Activated T-helper 17 cell treated with anti-CD3 and anti-CD28 coated beads, Interleukin-2, amount 50 U/mL, for 72 hours (primary cell): ENCODE measurements at regions not wholly inside any gene's neighbourhood (a gene's known extent, or its start where the extent isn't known, plus 50 kb on each side); places are given as distances from the start of the nearest gene placed in this dataset.

ENCODE experiments used
- ATAC-seq: fragments of 150-1000 bp; cut with Tn5 transposase; replicated peaks from 2 replicates; pipeline ENCODE4 v1.10.0; 2021; ENCODE audit warnings: mild to moderate bottlenecking, moderate library complexity
- H3K27ac Mint-ChIP-seq: one replicate; pipeline ENCODE4 v1.8.0; 2022; ENCODE audit warnings: mixed read lengths
- H3K27me3 Mint-ChIP-seq: one replicate; pipeline ENCODE4 v1.8.0; 2022; ENCODE audit warnings: mixed read lengths
- H3K36me3 Mint-ChIP-seq: one replicate; pipeline ENCODE4 v1.8.0; 2022; ENCODE audit warnings: low read depth, mild to moderate bottlenecking, mixed read lengths
- H3K4me1 Mint-ChIP-seq: one replicate; pipeline ENCODE4 v1.8.0; 2022; ENCODE audit warnings: mixed read lengths
- H3K4me3 Mint-ChIP-seq: one replicate; pipeline ENCODE4 v1.8.0; 2022; ENCODE audit warnings: mild to moderate bottlenecking, mixed read lengths
- H3K9me3 Mint-ChIP-seq: one replicate; pipeline ENCODE4 v1.8.0; 2022; ENCODE audit warnings: mixed read lengths

GRCh38 chr4:152269448-152270191 lies 266.3 kb downstream of the FBXW7 start:
- Mint-ChIP-seq H3K4me3 (no peak overlapping the region), H3K9me3 (no peaks in the 10 kb centered on the region), H3K27me3 (no peaks in the 10 kb centered on the region), H3K27ac (no peak overlapping the region), H3K4me1 (peaks cover 5% of the 10 kb centered on the region), H3K36me3 (no peaks in the 10 kb centered on the region)
- no peak for ATAC-seq

- H3K9me3 Mint-ChIP-seq: no peaks in the 10 kb centered on the region
Measured at GRCh38 chr4:152267811-152268210, 268.1 kb downstream of the FBXW7 start.

DNA sequence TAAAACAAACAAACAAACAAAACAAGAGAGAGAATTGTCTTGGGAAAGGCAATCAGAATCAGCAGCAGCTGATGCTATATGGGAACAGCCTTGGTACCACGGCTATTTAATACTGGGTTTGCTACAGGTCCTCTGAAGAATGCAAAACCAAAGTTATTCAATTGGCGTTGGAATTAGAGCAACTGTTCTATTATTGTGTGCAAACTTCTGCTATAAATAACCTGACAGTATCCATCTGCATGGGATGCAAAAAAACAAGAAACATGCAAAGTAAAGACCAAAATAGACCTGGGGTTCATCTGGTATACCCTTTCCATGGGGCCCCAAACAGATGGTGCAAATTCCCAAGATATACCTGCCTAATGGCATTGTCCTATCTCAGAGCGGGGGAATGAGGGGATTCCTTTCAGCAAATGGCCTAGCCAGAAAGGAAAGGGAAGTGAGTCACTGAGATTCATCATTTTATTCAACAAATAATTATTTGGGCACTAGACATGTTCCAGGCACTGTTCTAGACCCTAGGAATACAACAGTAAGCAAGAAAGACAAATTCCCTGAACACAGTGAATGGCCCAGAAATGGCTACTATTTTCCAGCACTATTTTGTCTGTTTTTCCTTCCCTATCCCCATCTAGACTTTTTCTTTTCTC lies 268.9 kb downstream of the FBXW7 start:
- Mint-ChIP-seq H3K27me3 (no peaks in the 10 kb centered on the region), H3K4me3 (no peak overlapping the region), H3K9me3 (no peaks in the 10 kb centered on the region), H3K36me3 (no peaks in the 10 kb centered on the region), H3K4me1 (peaks cover 5% of the 10 kb centered on the region), H3K27ac (no peak overlapping the region)
- ATAC-seq: no peak

More at GRCh38 chr4:152267811-152268210, 268.1 kb downstream of the FBXW7 start:
- Mint-ChIP-seq H3K27ac (no peak overlapping the region), H3K4me1 (peaks cover 5% of the 10 kb centered on the region), H3K36me3 (no peaks in the 10 kb centered on the region), H3K4me3 (no peak overlapping the region), H3K27me3 (no peaks in the 10 kb centered on the region)
- ATAC-seq: no peak

DNA sequence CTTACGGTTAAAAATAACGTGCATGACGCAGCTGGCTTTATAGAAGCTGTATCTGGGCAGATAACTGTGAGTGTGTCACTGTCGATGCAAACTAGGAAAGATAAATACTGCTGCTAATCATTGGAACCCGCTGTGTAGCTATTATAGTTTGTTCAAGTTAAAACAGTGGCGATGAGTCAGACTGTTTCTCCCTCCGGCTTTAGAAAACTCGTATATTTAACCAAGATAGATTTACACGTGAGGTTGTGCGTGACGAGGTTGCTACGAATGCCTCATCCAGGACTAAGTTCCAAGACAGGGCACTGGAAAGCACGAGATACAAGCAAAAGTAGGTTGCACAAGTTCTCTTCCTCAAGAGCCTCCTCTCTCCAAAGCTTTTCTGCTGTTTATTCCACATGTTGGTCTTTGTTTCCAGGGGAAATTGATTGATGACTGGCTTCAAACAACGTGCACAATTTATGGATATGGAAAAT lies 270.7 kb downstream of the FBXW7 start:
- Mint-ChIP-seq H3K4me3 (no peak overlapping the region), H3K4me1 (no peaks in the 10 kb centered on the region), H3K27ac (no peak overlapping the region), H3K27me3 (no peaks in the 10 kb centered on the region), H3K9me3 (no peaks in the 10 kb centered on the region), H3K36me3 (no peaks in the 10 kb centered on the region)
- ATAC-seq: no peak

DNA sequence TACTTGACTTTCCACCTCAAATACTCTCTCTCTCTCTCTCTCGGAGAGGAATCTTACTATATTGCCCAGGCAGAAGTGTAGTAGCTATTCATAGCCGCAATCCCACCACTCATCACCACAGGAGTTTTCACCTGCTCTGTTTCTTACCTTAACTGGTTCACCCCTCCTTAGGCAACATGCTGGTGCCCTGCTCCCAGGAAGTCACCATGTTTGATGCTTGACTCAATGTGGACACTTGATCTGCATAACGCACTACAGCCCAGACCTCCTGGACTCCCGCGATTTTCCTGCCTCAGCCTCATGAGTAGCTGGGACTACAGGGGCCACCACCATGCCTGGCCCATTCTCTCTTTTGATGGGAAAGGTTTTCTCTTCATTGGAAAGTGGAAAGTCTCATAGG lies 271.8 kb downstream of the FBXW7 start:
- Mint-ChIP-seq H3K27ac (no peak overlapping the region), H3K36me3 (no peaks in the 10 kb centered on the region), H3K27me3 (no peaks in the 10 kb centered on the region), H3K4me3 (no peak overlapping the region), H3K4me1 (peaks cover 5% of the 10 kb centered on the region), H3K9me3 (no peaks in the 10 kb centered on the region)
- ATAC-seq: no peak

- no peaks in the 10 kb centered on the region for H3K36me3 Mint-ChIP-seq
- H3K4me3 Mint-ChIP-seq: no peak overlapping the region
- no peak for ATAC-seq
- H3K4me1 Mint-ChIP-seq: peaks cover 5% of the 10 kb centered on the region
- H3K27me3 Mint-ChIP-seq: no peaks in the 10 kb centered on the region
- H3K27ac Mint-ChIP-seq: no peak overlapping the region
- no peaks in the 10 kb centered on the region for H3K9me3 Mint-ChIP-seq
Measured at GRCh38 chr4:152259866-152260265, 276.0 kb downstream of the FBXW7 start.

DNA sequence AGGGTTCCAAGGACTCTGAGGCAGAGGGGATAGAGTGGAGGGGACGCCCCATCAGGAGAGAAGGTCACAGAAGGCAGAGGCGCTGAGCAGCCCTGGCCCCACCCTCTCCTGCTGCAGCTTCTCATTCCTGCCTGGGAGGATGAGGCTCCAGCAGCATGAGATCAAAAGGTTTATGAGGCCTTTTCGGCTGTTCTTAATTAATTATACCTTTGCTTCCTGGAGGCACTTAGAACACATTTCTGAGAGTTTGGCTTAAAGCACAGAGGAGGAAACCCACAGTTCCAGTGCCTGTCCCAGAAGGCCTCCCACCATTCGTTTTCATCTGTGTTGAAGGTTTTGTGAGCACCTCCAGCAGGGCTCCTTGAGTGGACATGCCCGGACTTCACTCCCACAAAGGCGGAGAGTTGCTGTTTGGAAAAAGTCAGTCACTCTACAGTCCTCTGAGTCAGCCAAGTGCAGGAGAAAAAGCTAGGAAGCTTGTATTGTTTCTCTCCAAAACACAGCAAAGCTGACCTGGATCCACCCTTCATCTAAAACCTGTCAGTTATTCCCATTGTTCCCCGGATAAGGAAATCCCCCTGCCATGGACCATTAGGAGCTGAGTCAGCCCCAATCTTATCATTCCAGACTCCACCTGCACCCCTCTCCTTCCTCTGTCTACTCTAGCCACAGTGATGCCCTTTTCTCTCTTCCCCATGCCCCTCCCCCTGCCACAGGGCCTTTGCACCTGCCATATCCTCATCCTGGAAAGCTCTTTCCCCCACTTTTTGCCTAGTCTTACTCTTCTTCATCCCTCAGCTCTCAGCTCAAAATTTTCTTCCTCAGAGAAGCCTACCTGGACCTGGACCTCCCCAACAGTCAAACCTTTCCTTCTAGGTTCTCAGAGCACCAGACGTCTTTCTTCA lies 276.8 kb downstream of the FBXW7 start:
- Mint-ChIP-seq H3K36me3 (no peaks in the 10 kb centered on the region), H3K4me3 (no peak overlapping the region), H3K27me3 (no peaks in the 10 kb centered on the region), H3K27ac (no peak overlapping the region), H3K9me3 (no peaks in the 10 kb centered on the region), H3K4me1 (peaks cover 5% of the 10 kb centered on the region)
- ATAC-seq: no peak

DNA sequence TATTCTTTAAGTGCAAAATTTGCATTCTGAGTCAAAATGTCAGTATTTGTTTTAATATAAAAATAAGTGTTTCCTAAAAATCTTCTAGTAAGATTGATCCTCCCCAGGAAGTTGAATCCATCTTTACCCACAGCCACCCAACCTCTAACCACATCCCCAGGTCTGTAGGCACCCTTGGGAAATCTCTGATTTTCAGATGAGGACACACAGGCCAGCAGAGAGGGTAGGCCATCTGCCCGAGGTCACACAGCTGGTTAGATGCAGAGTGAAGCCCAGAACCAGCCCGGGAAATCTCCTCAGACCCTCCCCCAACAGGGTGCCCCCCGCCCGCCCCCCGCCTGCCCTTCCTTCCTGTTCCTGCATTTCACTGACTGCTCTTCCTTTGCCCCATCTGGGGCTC lies 277.5 kb downstream of the FBXW7 start:
- no peak overlapping the region for H3K4me3 Mint-ChIP-seq
- H3K4me1 Mint-ChIP-seq: peaks cover 5% of the 10 kb centered on the region
- H3K9me3 Mint-ChIP-seq: no peaks in the 10 kb centered on the region
- no peaks in the 10 kb centered on the region for H3K27me3 Mint-ChIP-seq
- no peak overlapping the region for H3K27ac Mint-ChIP-seq
- no peaks in the 10 kb centered on the region for H3K36me3 Mint-ChIP-seq
- no peak for ATAC-seq

DNA sequence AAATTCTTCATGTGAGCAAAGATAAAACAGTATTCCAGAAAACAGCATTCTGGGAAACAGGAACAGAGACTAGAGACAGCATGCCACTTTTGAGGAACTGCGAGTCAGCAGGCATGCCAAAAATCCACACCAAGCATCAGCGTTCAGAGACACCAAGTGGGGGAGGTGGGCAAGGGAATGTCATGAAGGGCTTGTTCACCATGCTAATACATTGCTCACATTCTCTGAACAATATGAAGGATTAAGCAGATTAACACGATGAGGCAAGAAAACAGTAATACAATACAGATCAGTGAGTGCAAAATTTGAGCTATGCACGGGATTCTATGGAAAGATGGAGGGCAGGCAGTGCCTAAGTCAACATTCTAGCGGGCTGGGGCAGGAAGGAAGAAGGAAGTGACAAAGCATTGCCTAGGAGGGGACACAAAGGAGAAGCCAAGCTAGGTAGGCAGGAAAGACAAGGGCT lies 278.3 kb downstream of the FBXW7 start:
- no peaks in the 10 kb centered on the region for H3K9me3 Mint-ChIP-seq
- H3K4me1 Mint-ChIP-seq: peaks cover 5% of the 10 kb centered on the region
- H3K36me3 Mint-ChIP-seq: no peaks in the 10 kb centered on the region

GRCh38 chr4:152256996-152257395 lies 278.9 kb downstream of the FBXW7 start:
- H3K4me1 Mint-ChIP-seq: peaks cover 5% of the 10 kb centered on the region
- no peaks in the 10 kb centered on the region for H3K27me3 Mint-ChIP-seq
- no peak for ATAC-seq
- H3K4me3 Mint-ChIP-seq: no peak overlapping the region
- no peaks in the 10 kb centered on the region for H3K36me3 Mint-ChIP-seq
- H3K9me3 Mint-ChIP-seq: no peaks in the 10 kb centered on the region
- no peak overlapping the region for H3K27ac Mint-ChIP-seq

More for the DNA sequence above, 278.3 kb downstream of the FBXW7 start:
- Mint-ChIP-seq H3K4me3 (no peak overlapping the region), H3K27me3 (no peaks in the 10 kb centered on the region), H3K27ac (no peak overlapping the region)
- no peak for ATAC-seq

GRCh38 chr4:152255437-152255836 lies 280.5 kb downstream of the FBXW7 start:
- peak; percentile 99 for ATAC-seq
- Mint-ChIP-seq H3K4me3 (no peak overlapping the region), H3K27ac (no peak overlapping the region), H3K4me1 (peaks cover 5% of the 10 kb centered on the region), H3K27me3 (no peaks in the 10 kb centered on the region), H3K9me3 (no peaks in the 10 kb centered on the region), H3K36me3 (no peaks in the 10 kb centered on the region)

GRCh38 chr4:152248347-152248746 lies 287.5 kb downstream of the FBXW7 start:
- Mint-ChIP-seq H3K4me1 (peaks cover 13% of the 10 kb centered on the region), H3K9me3 (no peaks in the 10 kb centered on the region), H3K27me3 (no peaks in the 10 kb centered on the region), H3K36me3 (no peaks in the 10 kb centered on the region), H3K27ac (no peak overlapping the region), H3K4me3 (no peak overlapping the region)
- ATAC-seq: no peak

DNA sequence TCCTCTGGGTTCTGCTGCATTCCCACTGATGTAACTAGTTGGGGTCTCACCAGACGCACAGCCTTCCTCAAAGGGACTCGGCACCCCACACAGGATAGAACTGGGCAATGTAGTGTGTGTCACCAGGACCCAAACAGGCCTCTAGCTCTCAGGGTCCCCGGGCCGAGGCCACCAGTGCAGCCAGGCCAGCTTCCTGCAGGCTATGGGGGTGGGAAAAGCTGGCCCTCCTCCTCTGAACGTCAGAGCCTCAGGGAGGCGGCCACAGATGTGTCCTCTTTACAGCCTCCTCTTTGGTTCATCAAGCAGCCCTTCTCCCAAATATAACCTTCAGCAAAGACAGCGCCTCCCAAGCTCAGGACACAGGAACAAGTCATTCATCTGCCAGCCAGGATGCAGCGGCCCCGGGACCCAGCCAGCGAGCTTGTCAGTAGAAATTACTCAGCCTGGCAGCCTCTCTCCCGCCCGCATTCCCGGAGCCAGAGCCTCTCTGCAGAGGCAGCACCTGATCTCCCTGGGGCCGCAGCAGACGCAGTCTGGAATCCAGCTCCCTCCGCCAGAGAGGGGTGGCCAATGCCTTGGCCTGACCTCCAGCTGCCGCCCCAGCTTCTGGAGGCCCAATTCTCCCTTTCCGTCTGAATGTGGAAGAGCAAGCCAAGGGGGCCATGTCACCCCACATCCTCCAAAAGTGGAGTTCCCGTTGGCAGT lies 288.5 kb downstream of the FBXW7 start:
- Mint-ChIP-seq H3K4me1 (peaks cover 16% of the 10 kb centered on the region), H3K4me3 (peak overlapping the region; percentile 67), H3K27ac (peak overlapping the region; percentile 45), H3K36me3 (no peaks in the 10 kb centered on the region), H3K9me3 (no peaks in the 10 kb centered on the region), H3K27me3 (no peaks in the 10 kb centered on the region)
- ATAC-seq: no peak

DNA sequence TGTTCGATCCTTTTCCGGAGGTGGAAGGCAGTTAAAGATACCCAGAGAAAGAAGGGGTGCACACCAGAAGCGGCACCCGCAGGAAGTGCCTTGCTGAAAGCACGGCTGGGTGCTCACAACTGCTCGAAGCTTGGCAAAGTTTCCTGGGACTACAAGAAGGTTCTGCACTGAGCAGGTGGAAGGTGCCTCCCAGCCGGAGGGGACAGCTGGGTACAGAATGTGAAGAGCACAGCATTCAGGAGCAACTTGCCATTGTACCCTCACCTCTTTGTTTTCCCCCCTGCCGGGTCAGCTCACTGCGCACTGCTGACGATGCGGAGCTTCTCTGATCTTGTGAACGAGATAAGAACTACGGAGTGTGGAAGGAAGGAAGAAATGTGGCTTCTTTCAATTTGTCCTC lies 289.2 kb downstream of the FBXW7 start:
- H3K4me1 Mint-ChIP-seq: peaks cover 16% of the 10 kb centered on the region
- H3K27ac Mint-ChIP-seq: no peak overlapping the region
- ATAC-seq: peak; percentile 21

More for the DNA sequence above, 289.2 kb downstream of the FBXW7 start:
- Mint-ChIP-seq H3K27me3 (no peaks in the 10 kb centered on the region), H3K36me3 (no peaks in the 10 kb centered on the region), H3K9me3 (no peaks in the 10 kb centered on the region), H3K4me3 (peak overlapping the region; percentile 67)
